Renal cortical epithelial cell (primary cell): ENCODE measurements at regions not wholly inside any gene's neighbourhood (a gene's known extent, or its start where the extent isn't known, plus 50 kb on each side); places are given as distances from the start of the nearest gene placed in this dataset.
A peak's percentile ranks its signal among the peaks of the same experiment; 100 is the strongest.
"Not testable (repeated sequence)": the region's sequence is repeated elsewhere in the genome, so short reads cannot be mapped to it uniquely, and the experiment has no call there.

Experiments used
- DNase-seq: peaks from one replicate; pipeline ENCODE4 v3.0.0-alpha.2; 2011; ENCODE audit warnings: low read depth

DNA sequence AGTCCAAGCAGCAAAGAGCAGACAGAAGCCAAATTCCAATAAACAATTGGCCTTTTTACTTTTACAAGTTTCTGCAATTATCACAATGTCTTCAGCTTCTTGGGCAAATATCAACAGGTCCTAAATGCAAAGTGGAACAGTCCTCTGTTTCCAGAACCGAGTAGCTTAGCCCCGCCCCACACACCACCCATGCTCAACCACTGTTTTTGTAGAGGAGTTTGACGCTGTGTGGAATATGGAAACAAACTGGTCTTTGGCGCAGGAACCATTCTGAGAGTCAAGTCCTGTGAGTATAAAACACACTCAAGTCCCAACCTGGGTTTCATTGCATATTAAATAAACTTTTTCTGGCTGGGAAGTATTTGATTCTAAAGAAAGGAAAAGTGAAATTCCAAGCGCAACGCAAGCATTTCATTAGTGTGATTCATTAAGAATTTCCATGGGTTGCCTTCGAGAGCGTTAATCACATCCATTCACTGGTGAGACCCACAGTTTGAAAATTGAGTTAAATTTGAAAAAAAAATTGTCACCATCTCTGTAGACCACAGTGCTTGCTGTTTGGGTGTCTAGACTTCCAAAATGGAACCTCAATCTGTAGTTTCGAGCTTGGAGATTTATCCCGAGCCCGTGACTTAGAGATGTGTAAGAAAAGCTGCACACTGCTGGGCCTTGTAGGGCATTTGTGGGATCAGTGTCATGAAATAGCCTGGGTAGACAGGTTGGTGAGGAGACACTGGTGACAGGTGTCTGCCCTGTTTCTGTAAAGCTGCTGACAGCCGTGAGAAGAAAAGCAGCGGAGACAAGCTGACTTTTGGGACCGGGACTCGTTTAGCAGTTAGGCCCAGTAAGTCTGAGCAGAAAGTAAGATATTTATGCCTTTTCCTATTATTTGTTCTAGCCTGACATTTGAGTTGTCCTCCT is 96.1 kb downstream of the DAD1 start:
- no peak for DNase-seq

DNA sequence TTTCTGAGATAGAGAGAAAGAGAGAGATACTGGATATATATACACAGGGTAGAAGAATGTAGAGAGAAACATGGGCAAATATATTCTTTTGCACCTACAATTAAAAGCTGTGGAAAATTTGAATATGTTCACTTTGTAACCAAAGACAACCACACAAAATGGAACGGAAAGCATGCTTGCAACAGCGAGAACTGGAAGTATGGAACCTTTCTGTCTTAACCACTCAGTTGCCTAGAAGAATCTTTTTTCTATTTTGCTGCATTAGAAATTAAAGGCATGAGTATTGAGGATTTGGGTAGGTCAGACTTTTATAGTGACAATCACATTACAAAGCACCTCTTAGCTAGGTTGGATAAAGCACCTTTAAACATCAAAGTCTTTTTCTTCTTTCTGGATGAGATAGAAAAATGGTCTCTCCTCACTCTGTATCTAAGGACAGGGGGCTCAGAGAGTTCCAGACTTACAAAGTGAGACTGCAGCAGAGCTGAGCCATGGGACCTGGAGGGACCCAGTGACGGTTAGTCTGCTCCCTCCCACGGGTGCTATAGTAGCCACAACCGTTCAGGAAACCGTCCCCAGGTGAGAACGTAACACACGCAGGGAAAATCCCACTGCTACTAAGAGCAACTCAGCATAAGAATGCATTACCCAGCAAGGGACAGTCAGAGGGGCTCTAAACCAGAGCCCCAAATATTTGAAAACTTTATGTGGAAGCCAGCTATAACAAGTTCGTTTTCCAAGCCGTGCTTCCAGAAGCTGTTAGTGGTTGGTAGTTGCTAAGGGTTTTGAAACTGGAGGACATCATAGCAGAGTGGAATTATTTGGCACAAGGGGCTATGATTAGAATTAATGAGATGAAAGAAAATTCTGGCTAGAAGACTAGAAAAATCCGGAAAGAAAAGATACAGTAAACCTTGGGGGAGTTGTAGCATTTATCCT is 97.1 kb downstream of the DAD1 start:
- no peak for DNase-seq

DNA sequence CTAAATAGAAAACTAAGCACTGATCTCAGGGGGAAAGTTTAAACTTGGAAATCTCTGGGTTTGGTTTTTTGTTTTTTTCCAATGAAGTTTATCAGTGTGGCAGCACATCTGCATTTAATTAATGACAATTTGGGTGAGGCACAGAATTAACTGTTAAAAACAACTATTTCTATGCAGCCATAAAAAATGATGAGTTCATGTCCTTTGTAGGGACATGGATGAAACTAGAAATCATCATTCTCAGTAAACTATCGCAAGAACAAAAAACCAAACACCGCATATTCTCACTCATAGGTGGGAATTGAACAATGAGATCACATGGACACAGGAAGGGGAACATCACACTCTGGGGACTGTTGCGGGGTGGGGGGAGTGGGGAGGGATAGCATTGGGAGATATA is 98.0 kb downstream of the DAD1 start:
- DNase-seq, result not testable (repeated sequence)

DNA sequence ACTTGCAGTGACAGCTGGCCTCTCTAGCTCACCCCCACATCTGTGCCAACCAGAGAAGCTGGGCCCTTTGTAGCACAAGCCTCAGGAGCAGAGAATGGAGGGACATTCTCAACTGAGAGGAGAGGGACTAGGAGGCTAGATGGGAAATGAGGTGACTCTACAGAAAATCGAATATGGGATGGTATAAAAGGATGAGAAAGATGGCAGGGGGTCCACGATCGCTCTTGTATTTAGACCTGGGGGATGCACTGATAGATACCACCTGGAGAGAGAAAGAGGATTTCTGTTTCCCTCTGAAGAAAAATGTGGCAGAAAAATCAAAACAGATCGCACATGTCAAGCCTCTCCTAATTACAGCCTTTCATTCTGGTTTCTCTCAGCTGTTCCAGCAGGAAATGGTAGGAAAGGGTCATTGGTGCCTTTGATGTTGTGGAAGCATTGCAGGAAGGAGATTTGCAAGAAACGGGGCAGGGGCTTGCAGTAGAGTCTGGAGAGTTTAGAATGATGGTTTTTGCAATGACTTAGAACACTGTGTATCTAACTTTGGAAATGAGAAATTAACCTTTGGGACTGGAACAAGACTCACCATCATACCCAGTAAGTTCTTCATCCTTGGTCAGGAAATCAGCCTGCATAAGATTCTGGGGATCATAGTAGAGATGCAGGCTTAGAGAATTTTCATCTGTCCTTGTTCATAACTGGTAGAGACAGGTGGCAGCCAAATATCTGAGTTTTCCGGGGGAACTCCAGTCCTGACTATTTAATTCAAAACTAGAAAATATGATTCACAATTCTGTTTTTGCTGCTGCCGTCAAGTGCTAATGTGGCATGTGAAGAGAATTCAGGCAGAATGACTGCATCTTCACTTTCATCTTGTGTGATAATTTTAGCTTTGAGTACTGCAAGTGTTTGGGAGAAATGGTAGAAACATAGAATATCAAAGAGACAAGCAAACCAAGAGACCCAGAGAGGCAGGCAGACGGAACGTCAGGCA is 98.8 kb downstream of the DAD1 start:
- DNase-seq, result no peak

DNA sequence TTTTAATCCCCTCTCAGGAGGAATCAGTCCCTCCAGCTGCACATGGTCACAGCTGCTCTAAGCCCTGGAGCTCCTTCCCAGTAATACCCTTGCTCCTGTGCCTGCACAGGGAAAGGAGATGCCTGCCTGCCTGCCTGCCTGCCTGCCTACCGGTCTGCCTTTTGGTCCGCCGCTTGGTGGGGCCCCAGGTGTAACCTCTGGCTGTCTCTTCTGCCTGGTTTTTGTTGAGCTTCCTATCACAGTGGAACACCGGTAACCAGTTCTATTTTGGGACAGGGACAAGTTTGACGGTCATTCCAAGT is 99.8 kb downstream of the DAD1 start:
- DNase-seq, result no peak

DNA sequence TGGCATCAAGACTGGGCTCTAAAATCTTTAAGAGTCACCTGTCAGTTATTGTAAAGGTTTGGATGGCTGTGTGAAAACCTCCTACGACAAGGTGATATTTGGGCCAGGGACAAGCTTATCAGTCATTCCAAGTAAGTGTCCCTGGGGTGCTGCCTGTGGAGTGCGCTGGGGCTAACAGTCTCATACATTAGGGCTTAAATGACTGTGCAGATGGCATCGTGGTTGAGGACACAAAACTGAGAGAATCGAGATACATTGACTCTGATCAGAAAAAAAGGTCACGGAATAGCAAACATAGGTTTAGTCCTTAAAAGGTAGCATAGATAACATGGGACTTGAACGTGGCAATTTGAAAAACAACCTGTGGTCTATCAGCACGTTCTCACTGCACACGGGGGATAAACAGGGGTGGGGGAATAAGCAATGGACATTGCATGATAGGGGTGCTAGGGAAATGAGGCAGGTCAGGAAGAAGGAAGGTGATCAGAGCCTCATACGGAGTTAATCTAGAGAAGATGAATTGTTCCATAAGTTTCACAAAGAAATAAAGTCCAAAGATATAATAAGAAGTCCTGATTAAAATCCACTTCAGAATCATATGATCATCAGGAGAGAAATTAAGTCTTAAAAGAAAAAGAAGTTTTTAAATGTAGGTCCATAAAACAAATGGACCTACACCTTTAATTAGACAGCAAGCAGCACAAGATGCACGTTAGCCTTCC is 100.3 kb downstream of the DAD1 start:
- DNase-seq, result no peak

DNA sequence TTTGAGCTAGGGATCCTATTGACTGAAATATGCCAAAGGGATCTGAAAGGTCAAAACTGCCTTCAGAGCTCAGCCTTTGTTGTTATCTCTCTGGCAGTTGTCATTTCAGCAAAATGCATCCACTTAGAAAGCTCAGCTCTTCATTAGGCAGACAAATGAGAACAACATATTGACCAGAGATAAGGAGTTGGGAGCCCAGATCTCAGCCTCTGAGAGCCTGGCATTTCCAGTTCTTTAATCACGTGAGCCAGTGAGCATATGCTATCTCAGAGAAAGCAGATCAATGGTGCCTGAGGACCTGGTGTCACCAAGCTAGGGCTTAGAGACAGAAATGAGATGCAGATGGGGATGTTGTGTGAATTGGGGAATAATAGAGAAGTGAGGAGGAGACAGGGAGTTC is 101.1 kb downstream of the DAD1 start:
- DNase-seq, result no peak

DNA sequence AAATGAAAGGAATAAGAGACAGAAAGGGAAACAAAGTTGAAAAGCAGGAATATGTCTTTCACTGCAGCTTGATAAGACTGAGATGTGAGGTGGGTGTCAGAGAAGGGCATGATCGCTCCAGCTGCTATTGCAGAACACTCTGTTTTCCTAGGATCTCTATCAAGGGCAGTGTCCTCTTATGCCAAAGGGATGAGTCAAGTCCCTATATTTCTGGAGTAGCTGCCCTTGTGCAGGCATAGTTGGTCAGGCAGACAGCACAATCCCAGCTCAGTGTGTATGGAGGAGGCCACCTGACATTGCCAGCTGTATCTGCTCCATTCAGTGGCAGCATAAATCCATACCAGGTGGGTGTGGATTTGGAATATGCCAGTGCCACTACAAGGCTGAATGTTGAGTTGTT is 101.6 kb downstream of the DAD1 start:
- DNase-seq, result no peak

DNA sequence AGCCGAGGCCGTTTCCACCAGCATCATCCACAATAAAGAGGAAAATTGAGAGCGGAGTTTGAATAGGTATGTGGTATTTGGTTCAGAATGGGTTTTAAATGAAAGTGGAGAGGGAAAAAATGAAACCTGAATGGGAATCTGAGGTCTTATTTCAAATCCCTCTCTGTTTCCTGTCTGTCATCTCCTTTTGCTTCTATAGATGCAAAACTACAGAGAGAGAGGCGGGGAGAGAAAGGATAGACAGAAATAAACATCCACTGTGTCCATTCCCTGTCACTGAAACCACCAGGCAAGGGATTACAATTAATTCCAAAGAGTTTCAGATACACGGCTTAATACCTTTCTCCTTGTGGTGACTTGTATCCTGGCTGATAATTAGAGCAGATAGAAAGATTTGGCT is 102.3 kb downstream of the DAD1 start:
- no peak for DNase-seq

DNA sequence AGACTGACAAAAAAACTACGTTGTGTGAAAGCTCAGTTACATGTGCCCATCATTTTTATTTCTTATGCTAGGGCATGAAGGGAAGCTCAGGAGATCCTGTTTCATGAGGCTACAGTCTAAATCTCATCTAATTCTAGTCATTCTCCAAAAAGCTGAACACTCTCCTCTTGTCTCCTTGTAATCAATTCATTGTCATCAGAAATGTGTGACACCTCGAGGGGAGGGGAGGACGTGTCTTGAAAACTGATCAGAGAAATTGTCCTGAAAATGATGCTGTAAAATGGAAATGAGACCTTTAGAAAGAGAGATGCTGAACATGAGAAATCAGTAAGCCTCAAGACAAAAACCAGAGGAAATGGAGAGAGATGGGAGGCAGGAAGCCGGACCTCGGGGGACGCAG is 103.4 kb downstream of the DAD1 start:
- DNase-seq, result no peak

DNA sequence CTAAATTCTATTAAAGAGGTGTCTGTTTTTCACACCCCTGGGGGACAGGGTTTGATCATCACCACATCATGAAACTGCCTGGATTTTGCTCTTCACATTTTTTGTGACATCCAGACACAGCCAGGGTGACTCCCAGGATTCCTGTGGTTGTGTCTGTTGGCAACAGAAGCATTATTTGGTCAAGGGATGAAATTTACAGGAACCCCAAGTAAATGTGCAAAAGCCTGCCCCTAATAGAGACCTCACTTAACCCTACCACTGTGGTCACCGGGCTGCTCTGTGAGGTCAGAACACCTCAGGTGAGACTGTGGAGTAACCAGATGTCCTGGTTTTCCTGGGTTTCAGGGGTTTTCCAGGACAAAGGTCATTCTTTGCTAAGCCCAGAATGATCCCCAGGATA is 103.8 kb downstream of the DAD1 start:
- peak; percentile 61 for DNase-seq

DNA sequence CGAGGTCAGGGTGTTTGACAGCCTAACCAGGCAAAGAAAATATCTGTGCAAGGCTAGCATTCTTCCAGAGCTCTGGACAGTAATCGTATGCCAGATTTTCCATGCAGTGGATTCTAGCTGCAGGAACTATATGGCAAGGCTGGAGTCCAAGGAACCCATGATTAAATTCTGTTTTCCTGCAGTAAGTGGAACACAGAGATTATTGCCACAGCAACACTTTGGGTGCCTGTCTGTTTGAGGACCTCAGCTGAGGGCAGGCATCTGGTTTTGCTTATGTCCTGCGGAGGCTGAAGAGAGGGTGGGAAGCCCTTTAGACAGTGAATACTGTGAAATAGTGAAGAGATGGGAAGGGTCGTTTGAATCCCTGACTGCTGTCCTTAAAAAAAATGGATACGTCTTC is 104.4 kb downstream of the DAD1 start:
- no peak for DNase-seq

DNA sequence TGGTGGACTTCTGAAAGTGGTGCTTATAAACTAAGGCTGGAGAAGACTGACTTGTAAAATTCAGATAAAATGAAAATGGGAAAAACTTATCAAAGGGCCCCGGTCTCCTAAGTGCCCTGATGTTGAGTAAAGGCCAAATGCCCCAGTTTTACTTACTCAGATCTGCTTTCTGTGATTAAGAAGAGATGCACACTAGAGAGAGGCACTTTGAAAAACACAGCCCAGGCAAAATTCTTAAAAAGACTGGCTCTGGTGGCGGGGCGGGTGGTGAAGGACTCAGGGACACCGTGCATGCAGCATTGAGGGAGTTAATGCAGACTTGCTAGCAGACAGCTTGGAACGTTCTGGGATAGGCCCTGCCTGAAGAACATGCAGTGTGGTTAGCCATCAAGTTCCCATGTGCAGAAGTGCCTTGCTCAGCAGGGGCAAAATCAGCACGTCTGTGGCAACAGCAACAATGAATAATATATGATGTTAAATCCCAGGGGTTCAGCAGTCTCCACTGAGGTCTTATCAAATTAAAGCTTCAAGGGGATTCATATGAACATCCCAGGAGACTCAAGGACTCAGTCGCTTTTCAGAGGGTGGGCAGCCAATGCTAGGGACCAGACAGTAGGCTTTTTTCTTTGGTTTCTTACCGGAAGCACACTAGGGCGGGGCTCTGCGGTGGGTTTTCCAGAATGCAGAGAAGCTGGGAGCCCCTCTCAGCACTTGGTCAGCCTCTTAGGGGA is 105.0 kb downstream of the DAD1 start:
- no peak for DNase-seq

DNA sequence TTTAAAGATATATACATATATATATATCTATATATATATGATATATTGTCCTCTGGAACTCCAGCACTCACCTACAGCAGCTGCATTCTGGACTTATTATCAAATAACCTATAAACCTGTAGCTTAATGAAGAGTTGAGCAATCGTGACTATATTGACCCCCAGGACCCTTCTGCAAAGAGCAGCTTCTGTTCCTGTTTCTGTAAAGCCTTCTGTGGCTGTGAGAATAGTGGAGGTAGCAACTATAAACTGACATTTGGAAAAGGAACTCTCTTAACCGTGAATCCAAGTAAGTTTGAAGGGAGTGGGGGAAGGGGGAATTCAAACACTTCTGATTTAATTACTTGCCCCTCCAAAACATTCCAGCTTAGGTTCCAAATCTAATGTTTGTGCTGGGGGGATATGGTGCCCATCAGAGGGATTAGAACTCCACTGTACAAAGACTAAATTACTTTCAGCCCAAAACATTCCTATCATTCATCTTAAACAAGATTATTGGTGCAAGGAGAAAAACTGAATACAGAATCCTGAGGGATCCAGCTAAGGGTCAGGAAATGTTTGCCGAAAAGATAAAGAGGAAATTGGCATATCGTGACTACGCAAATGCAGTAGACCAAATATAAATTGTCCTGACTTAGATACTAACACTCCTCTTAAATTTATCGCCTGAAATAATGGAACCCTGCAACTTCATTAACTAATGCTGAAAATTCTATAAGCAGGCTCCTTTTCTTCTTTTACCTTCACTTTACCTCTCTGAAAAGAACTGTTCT is 106.1 kb downstream of the DAD1 start:
- no peak for DNase-seq

DNA sequence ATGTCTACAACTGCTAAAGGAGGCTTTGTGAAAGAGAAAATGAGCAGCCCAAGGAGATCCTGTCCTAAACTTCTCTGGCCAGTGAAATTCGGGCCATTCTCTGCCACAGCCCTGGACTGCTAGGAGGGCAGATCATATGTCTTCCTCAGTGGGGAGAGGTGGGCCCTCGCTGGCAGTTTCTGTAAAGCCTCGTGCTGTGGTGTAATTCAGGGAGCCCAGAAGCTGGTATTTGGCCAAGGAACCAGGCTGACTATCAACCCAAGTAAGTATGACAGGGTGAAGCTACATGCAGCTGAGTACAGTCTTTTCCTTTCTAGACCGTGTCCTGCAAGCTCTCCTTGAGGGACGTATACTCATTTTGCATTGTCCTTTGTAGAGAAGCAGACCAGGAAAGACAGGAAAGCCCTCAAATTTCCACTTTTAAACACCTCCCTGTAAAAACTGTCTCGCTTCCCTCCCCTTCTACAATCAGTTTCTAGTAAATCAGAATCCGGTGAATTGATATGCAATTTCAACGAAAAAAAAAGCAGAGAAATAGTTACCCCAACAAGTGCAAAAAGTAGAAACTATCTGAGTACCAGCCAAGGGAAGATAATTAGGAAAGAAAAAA is 106.8 kb downstream of the DAD1 start:
- no peak for DNase-seq

DNA sequence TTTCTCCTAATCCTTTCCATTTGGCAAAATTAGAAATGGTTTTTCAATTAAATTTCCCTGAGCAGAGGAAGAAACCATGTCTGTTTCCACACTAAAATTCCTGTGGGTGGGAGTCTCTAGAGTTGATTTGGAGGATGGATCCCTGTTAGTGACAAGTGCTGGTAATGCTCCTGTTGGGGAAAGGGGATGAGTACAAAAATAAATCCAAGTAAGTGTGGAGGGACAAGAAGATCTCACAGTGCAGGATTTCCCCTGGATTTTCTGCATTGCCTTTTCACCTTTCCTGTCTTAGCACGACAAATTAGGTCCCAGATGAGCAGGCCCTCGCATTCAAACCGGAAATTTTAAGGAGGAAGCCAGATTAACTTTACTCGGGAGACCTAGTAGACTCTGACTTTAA is 107.5 kb downstream of the DAD1 start:
- DNase-seq, result no peak

DNA sequence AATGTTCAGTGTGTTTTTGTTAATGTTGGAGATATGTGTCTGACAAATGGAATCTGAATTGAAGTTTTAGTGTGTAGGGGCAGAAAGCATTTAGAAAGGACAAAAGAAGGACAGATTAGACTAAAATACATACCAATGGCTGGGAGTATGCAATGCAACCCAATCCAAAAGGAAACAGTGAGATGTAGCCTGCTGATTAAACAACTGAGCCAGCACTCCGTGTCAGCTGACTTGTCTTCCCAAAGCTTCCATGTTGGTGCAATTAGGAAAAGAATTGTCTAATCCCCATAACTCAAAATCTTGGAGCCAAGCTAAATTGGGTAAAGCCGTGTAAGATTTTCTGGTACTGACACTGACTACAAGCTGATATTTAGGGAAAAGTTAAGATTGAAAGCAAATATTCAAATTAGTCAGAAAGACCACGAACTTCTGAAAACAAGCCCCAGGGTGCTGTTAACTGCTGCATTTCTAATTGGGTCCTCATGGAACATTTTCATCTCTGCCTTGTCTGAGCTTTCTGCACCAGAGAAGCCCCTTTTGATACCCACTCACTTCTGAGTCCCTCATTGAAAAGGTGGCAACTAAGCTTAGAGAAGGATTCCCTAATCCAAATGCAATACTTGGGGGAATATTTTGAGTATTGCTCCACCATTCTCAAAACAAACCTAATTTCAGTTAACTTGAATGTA is 109.1 kb downstream of the DAD1 start:
- no peak for DNase-seq

DNA sequence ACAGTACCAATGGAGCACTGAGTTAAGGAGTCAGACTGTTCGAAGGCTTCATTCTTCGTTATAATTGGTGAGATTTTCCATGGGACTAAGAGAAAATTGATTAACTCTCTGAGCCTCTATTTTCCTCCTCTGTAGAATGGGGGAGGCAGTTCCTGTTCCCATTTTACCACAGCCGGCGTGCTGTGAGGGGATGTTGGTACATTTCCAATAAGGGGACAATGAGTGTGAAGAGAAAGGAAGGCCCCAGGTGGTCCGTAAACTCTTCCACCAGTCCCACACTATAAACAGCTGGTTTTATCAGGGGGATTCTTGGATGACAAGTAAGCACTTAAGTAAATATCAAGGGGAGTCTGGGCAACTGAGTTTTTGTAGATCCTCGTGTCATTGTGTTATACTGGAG is 109.9 kb downstream of the DAD1 start:
- no peak for DNase-seq

DNA sequence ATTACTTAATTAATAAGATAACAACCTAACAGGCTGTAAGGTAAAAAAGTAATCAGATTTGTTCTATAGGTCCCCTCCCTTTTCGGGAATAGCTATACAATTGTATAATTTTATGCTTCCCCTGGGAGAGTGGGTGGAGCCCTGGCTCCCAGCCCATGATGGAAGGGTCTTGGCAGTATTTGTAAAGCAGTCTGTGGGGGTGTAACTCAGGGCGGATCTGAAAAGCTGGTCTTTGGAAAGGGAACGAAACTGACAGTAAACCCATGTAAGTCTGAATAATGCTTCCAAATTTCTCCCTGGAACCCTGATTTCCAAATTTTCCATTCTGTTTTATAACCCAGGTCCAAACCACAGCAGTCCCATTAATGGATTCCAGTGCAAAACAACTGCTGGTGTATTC is 110.4 kb downstream of the DAD1 start:
- no peak for DNase-seq
